ENCODE measurements at regions not wholly inside any gene's neighbourhood (a gene's known extent, or its start where the extent isn't known, plus 50 kb on each side); places are given as distances from the start of the nearest gene placed in this dataset.
"Not testable (repeated sequence)": the region's sequence is repeated elsewhere in the genome, so short reads cannot be mapped to it uniquely, and the experiment has no call there.

DNA sequence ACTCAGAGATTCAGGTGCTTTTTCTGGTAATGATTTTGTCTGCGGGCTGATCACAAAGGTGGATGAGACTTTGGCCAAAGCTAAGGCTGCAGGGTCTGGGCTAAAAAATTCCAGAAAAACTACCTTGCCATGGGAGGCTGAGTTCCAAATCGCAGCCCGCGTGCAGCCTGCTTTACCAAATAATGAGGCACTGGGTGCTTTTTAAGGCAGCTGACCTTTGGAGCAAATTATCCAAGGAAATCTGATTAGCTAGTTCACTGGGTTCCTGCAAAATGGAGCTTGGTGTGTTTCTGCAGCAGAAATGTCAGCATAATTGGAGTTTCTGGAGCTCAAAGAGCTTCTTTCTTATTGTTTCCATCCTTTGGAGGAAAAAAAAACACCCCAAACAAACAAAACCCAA lies 156.6 kb downstream of the NPIPA7 start:
- not testable (repeated sequence) for TF ChIP-seq YY1 (IDR thresholded peaks at IDR 0.05; ENCODE audit: insufficient read depth, insufficient read length); ZNF274 (IDR thresholded peaks at IDR 0.05; ENCODE audit: low read depth, low read length); SUZ12 (IDR thresholded peaks at IDR 0.05; ENCODE audit: extremely low read depth, insufficient read depth, insufficient read length)
